ENCODE measurements at regions not wholly inside any gene's neighbourhood (a gene's known extent, or its start where the extent isn't known, plus 50 kb on each side); places are given as distances from the start of the nearest gene placed in this dataset.

DNA sequence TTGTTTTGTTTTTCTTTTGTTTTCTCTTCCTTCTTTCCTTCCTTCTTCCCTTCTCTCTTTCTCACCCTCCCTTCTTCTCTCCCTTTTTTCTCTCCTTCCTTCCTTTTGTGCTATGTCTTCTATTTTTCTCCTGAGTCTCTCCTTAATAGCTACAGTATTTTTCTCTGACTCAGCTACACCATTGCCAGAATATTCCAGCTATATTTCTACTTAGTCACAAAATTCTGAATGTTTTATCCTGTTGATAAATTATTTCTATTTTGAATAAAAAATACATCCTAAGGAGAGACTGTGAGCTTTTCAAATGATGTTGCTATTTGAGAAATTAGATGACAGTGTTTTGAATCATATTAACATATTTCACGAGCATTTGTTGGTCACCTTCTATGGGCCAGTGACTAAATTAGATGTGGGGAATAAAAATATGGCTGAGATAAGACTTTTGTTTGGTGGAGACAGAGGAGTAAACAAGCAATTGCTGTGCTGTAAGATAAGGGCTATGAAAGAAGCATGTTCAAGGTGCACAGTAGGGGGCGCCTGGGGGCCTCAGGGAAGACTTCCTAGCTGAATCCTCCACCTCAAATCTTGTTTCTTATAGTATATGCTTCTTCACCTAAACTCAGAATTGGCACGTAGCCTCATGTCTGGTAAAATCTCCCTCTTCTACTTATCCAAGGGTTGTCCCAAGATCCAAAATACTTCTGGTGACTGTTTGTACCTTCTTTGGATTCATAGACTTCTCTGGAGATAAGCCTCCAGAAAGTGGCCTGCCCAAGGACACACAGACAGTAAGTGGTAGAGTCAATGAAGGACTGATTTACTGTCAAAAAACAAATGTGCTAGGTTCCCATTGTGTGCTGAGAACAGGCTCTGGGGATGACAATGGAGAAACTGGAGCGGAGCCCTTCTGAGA is 115.5 kb upstream of the CREB5 start:
- peak; percentile 33 for DNase-seq

DNA sequence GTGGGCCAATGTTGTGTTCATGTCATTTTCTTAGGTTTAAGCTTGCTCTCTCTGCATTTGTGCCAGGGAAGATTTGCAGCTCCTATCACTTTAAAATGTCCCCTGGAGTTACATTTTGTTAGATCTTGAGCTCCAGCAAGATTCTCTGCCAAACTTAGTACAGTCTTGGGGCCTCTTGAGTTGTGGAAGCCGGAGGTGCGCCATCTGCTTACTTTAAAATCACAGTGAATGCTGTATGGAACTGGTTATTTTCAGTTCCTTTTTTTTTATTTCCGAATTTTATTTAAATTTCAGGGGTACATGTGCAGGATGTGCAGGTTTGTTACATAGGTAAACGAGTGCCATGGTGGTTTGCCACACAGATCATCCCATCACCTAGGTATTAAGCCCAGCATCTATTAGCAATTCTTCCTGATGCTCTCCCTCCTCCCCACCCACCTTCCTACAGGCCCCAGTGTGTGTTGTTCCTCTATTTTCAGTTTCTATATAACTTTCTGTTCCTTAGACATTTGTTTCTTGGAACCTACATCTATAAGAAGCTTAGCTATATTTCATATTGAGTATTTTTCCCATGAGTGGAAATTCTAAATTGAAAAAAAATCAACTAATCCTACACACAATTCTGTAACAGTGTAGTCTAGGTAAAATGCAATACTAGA is 114.4 kb upstream of the CREB5 start:
- no peak for DNase-seq

DNA sequence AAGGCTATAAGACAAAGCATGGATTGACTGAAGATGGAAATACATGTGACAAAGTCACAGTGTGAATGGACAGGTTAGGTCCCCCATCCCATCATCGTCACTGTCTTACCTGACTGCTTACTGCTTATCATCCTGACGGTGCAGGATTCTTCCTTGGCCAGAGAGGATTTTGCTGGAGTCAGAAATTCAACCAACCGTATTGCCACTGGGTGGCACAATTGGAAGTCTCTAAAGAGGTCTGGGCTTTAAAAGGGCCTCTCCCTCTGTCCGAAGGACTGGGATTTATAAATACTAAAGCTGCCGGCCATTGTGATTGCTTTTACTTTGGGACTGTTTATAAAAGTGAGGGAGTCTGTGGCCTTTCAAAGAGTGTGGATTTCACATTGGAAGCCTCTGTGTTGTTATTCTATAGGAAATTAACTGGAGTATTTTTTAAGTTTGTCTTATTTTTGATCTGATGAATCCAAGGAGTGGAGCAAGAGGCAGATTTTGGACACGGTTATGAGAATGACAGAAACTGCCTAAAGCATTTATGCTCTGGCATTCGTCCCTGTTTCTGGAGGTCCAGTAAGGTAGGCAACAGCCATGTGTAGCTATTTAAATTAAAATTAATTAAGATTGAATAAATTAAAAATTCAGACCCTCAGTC is 113.3 kb upstream of the CREB5 start:
- peak; percentile 39 for DNase-seq

DNA sequence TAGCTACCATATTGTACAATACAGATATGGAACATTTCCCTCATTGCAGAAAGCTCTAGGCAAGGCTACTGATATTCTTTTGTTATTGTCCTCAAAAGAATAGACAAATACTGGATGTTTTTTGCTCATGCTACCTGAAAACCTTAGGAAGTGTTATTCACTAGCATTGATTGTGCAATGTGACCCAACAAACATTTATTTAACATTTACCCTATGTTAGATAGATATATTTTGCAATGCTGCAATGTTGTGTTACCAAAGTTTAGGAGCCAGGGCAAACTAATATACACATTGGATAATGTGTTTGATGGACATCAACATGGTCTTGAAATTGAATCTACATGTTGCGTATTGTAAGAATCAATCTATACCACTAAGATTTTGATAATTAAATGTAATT is 112.8 kb upstream of the CREB5 start:
- no peak for DNase-seq

DNA sequence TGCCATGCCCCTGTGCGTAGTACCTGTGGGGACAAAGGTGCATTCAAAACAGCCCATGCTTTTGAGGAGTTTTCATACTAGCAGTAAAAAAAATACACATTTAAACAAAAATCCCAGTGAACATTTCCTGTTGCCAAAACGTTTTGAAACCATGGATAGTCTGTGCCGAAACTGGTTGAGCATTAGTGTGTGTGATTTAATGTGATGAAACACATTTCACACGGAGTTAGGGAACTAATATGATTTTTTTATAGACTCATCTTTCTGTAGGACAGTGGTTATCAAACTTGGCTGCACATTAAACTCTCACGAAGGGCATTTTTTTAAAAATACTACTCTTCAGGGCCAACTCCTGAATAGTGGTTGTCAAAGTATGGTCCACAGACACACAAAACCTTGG is 111.8 kb upstream of the CREB5 start:
- DNase-seq, result no peak

DNA sequence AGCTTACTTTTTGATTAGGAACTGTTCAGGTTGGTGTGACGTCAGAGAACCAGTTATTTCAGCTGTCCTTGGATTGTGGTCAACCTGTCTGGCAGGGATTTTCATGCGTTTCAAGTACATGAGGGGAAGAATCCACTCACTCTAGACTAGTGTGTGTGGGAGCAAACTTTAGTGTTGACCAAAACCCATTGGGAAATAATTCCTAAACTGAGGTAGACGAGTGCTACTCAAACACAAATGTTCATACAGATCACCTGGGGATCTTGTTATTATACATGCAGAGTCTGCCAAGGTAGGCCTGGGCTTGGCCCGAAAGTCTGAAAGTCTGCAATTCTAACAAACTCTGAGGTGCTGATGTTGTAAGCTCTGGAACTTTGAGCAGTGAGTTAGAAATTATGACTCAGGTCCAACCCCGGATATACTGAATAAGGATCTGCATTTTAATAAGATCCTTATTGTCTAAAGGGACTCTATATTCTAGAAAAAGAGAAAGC is 111.1 kb upstream of the CREB5 start:
- DNase-seq, result no peak

DNA sequence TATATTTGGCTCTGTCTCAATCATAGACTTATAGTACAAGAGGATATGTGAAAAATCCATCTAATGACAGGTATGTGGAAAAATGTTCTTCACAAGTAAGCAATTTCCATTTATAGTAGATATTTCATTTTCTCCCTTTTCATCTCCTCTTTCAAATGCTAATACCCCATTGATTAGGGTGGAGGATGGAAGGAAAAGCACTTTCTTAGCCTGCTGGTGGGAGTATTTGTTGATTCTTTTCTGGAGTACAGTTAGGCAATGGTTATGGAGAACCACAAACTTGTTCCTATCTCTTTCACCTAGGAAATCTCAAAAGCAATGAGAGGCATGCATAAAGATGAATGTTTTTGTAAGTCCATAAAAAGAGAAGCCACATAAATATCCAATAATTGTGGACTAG is 108.0 kb upstream of the CREB5 start:
- DNase-seq, result no peak

DNA sequence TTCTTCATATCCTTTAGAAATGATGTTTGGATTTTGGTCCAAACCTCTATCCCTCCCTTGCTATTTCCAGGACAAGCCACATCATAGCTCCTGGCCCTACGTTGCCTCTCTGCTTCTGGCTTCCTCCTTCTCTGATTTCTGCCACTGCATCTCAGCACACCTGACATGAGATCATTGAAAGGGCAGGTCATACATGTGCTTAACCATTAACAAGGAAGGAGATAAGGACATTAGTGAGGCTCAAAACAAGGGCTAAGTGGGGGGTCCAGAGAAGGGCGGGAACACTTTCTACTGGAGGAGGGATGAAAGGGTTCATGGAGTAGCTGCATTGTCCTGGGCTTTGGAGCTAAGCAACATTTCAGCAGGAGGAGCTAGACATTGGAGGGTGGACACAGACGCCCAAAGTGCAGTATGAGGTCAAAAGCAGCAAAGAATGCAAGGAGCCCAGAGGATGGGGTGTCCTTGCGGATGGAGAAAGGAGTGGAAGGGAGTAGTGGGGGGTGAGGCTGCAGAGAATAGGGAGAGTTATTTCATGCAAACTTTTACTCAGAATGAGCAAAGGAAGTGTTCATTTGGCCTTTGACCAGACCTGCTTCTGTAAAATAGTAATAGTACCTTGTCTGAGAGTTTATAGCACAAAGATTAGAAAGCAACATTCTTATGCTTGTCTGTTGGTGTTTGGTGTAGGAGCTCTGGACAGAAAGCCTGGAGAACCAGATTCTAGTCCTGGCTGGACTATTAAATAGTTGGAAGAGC is 102.4 kb upstream of the CREB5 start:
- no peak for DNase-seq

DNA sequence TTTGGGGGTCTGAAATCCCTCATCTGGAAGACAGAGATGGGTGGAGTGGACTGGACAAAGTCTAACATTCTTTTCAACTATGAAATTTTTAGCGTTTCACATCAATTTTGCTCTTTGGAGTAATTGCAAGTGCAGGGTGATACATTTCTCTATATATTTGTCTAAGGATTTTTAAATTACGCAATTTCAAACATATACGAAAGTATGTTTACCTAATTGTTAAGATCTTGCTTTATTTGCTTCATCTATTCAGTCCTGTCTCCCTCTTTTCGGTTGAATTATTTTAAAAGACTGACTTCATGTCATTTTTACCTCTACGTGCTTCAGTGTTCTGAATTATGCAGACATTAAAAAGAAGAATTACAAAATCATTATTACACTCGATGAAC is 101.9 kb upstream of the CREB5 start:
- DNase-seq, result no peak

DNA sequence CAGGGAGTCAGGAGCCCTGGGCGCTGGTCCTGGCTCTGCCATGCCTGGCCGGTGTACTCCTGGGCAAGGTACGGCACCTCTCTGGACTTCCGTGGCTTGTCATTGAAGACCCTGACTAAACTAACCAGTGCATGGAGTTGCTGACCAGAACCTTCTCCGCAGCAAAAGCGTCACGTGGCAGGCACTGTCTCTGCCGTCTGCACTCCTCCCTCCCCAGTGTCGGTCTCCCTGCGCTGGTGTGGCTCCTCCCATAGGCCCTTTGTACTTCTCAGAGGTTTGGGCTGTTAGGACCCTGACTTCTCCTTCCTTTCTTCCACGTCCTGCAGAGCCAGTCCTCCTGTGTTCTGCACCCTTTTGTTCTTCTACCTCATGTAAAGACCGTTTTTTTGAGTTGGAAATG is 100.6 kb upstream of the CREB5 start:
- DNase-seq, result no peak

DNA sequence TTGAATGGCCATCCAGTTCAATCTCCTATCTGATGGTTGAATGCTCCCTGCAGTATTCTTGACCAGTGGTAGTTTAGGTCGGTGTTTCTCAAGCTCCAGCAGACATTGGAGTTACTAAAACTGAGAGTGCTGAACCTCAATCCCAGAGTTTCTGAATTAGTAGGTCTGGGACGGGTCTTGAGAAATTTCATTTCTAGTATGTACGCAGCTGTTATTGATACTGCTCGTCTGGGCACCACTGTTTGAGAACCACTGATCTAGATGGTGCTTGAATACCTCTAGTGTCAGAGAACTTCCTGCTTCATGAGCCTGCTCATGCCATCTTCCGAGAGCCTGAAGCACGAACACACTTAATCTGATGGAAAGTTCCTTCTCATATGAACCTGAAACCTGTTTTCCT is 99.4 kb upstream of the CREB5 start:
- DNase-seq, result no peak

DNA sequence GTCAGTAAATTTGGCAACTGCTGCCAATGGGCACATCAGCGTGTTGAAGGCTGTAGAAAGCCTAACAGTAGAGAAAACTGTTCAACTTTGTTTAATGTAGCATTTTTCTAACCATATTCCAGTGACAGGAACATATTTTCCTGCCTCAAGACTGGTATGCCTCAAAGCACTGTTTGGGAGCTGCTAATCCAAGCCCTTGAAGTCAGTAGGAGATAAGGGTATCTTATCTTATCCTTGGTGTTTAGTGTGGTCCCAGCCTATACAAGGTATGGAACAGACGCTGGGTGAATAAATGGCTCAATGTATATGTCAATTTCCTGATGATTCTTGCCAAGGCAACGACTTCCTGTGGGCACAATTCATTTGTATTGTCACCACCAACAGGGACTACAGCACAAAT is 97.5 kb upstream of the CREB5 start:
- DNase-seq, result no peak

DNA sequence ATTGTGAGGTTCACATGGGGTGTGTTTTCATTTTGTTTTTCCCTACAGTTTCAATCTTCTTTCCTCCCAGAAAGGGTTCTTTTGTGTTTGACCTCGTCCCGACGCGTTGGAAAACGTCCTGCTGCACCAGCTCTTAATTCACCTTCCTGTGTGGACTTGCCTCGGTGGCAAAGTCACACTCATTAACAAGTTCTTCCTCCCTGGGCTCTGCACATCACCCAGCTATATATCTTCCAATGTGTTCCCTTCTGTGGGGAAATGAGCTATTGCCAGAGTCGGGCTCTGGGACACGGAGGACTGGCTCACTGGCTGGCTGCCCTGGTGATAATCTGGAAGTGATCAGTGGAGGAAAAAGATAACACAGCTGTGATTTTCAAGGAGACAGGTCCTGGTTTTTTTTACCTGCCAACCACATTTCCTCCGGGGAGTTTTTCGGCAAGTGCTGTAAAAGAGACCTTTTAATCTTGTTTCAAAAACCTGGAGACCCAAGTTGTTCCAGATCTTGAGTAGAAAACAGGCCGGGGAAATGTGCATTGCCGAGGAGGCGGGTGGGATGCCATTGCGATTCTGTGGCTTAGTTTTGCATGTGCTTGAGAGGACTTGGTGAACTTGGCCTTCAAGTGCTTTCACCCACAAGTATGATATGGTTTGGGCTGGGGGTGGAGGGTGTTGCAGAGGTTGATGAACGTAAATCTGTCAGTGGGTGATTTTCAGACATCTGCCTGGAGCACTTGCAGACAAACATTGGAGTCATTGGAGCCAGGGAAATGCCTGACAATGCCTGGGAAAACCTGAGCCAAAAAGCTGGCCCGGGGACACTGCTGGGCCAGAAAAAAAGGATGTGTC is 96.5 kb upstream of the CREB5 start:
- DNase-seq, result no peak

DNA sequence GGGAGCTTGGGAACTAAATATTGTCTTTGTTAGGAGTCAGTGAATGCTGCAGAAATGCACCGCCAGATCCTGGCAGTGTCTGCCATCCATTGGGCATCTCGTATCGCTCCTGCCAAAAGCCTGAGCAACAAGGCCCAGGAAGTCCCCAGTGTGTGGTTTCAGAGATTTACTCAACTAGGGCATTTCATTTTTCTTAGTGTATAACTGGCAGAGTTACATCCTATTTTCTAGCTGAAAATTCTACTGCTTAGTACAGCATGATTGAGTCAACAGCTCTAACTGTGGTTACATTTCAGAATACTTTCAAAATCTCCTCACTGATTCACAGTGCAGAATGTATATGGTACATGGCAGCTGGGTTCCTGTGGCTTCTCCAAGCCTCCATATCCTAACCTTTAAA is 95.8 kb upstream of the CREB5 start:
- no peak for DNase-seq

DNA sequence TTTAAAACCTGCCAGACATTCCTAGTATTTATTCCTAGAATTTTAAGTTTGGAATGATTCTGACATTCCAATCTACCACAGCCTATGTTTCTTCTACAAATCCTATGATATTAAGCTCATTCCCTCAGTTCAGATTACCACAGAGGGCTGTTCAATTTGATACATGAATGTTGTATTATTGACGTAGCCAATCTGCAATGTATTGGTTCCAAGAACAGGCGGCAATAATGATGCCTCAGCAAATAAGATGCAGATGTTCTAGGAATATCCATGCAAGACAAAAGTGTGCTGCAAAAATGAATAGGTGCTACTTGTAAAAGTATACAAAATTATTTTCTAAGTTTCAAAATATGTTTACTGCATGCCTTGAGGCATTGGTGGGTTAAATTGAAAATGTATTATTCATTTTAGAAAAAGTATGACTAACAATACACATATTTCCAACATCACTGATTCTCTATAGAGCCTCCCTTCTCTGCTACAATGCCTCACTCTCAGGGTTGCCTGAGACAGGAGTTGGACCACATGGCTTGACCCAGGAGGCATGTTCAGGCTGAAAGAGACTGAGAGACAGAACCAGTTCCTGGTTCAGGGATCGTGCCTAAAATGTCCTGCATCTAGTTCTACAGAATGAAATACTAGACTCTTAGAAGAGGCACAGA is 94.1 kb upstream of the CREB5 start:
- no peak for DNase-seq

DNA sequence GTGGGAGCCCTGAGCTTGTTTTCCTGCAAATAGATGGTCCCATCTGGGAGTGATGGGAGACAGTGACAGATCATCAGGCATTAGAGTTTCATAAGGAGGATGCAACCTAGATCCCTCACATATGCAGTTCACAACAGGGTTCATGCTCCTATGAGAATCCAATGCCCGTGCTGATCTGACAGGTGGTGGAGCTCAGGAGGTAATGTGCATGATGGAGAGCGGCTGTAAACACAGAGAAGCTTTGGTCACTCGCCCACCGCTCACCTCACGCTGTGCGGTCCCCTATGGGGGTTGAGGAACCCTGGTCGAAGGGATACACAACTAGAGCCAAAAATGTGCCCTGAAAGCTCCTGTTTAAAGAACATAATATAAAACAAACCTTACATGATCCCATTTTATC is 88.5 kb upstream of the CREB5 start:
- DNase-seq, result no peak

DNA sequence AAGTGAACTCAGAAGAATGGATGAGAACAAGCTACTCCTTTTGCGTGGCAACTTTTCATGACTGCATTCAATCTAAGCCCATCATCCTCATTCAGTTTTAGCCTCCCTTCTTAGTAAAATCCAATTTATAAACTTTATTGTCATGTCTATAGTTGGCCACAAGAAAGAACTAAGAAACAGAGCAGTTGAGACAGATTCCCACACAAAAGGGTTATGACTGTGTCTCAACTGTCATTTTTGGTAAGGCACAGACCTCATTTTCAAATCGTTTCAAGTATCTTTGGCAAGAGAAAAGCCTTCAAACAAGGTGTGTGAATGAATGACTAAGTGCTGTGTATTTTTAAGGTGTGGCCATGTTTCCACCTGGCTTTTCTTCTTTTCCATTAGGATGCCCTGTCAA is 84.2 kb upstream of the CREB5 start:
- no peak for DNase-seq

DNA sequence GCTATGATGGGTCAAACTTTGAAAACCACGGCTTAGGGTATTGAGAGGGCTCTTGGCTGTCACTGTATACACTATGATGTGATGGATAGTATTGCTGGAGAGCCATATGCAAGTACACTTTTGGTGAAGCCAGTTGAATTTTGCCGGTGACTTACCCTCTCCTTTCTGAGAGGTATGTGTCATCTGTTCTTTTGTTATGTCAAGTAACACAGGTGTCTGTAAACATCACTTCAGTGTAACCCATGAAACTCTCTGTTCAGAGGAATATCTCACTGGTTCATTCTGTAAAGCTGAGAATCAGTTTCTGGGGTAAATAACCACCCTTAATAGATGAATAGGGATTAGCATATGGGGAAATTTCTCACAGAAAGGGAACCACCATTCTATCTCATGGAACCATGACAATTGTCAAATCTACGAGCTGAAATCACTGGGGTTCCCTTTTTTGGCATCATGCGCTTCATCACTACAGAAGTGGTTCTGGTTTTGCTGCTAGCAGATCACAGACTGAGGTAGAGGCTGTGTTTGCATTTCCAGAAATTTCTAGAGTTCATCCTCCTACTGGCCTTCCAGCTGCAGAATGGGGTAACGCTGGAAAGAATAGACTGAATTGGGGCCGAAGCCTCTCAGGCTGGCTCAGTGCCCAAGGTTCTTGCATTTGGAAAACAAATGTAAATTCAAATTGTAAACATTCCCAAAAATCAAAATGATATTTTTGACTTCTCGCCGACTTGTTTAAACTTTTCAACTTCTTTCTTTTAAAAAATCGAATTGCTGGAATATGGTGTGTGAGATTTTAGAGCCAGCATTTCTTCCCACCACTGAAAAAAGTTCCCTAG is 83.3 kb upstream of the CREB5 start:
- DNase-seq, result no peak

DNA sequence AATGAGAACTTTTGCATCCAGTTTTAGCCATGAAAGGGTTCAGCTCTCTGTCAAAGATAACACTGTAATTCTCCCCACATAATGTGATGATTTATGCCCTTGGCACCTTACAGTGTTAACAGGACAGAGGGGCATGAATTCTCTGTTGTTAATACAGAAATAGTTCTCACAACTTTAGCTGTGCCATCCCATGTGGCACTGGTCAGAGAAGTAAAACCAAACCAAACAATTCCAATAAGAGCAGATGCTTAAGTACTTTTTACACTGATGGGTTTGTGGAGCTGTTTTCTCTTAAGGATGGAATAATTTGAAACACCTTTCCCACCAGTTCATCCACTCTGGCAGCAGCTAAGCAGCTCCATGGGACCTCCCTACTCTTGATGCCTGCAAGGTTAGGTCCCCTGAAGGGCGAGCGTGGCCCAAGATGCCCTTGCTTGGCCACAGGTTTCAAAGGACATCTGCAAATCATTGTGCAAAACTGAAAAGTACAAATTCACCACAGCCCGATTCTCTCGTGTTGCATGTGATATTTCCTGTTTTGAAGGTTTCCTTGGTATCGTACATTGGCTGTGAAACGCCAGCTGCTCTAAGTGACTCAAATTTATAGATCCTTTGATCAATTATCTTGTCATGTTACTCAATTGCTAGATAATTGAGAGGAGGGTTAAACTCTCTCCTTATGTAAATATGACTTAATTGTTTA is 82.5 kb upstream of the CREB5 start:
- DNase-seq, result no peak

Measured in NCI-H1694 treated with DMSO at 0.1 percent for 48 hours (cell line).